Ascending aorta (tissue), 2 donors: ENCODE measurements at regions not wholly inside any gene's neighbourhood (a gene's known extent, or its start where the extent isn't known, plus 50 kb on each side); places are given as distances from the start of the nearest gene placed in this dataset.

Experiments used
- DNase-seq, 2 donors: peaks; one replicate each; pipeline ENCODE4 v3.0.0-alpha.2; 2019; ENCODE audit warnings: low spot score in 2 of 2
- H3K27ac ChIP-seq, 2 donors: fragments of 200-600 bp; sonication (generic); one replicate each; pipeline ENCODE4 v1.5.1; 2016 to 2017; ENCODE audit warnings: mild to moderate bottlenecking in 1 of 2
- H3K27me3 ChIP-seq: fragments of 200-600 bp; sonication (generic); one replicate; pipeline ENCODE4 v1.5.1; 2017
- H3K36me3 ChIP-seq, 2 donors: fragments of 200-600 bp; sonication (generic); one replicate each; pipeline ENCODE4 v1.5.1; 2016
- H3K4me1 ChIP-seq, 2 donors: fragments of 200-600 bp; sonication (generic); one replicate each; pipeline ENCODE4 v1.5.1; 2016 to 2017; ENCODE audit warnings: mild to moderate bottlenecking in 1 of 2
- H3K4me3 ChIP-seq, 2 donors: fragments of 200-600 bp; sonication (generic); one replicate each; pipeline ENCODE4 v1.5.1; 2016 to 2017; ENCODE audit warnings: mild to moderate bottlenecking in 1 of 2
- H3K9me3 ChIP-seq, 2 donors: fragments of 200-600 bp; sonication (generic); one replicate each; pipeline ENCODE4 v1.5.1; 2016
- intact Hi-C: fragments of 100-400 bp; cut with DNase I; formaldehyde crosslinking; loops from one replicate; pipeline ENCODE4 v1.15.1; 2023
- TF ChIP-seq, protein P1 (sequence below), 3 experiments: fragments of 200-600 bp in 2 of 3; fragments of 450-650 bp in 1 of 3; sonication (generic) in 2 of 3; IDR thresholded peaks; one replicate each; pipeline ENCODE4 v1.5.1; 2016 to 2019; ENCODE audit warnings: antibody characterized with exemption in 3 of 3, mild to moderate bottlenecking in 1 of 3, moderate library complexity in 1 of 3

DNA sequence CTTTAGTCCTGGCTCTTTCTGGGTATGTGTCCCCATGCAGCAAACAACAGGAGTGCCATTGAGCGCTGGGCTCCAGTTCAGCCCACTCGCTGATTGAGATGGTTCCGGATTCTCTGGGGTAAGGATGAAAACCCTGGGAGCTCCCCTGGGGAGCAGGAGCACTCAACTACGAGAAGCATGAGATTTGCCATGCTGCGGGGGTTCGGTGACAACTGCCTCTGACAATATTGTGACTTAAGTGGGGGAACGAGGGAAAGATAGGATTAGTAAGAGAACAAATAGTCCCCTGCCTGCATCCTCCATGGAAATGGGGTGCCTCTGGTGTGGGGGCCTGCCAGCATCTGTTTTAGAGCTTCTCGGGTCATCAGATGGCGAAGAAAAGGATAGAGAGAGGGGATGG is 123.6 kb upstream of the IPO9 start:
- Histone ChIP-seq H3K36me3 (no peaks in the 10 kb centered on the region), H3K9me3 (no peaks in the 10 kb centered on the region), H3K27me3 (no peaks in the 10 kb centered on the region), H3K27ac (no peak overlapping the region), H3K4me1 (peaks cover 3 to 22% of the 10 kb centered on the region in 2 donors), H3K4me3 (no peak overlapping the region)
- intact Hi-C loops, result no loop called here
- DNase-seq, result no peak
- TF ChIP-seq, protein P1, sequence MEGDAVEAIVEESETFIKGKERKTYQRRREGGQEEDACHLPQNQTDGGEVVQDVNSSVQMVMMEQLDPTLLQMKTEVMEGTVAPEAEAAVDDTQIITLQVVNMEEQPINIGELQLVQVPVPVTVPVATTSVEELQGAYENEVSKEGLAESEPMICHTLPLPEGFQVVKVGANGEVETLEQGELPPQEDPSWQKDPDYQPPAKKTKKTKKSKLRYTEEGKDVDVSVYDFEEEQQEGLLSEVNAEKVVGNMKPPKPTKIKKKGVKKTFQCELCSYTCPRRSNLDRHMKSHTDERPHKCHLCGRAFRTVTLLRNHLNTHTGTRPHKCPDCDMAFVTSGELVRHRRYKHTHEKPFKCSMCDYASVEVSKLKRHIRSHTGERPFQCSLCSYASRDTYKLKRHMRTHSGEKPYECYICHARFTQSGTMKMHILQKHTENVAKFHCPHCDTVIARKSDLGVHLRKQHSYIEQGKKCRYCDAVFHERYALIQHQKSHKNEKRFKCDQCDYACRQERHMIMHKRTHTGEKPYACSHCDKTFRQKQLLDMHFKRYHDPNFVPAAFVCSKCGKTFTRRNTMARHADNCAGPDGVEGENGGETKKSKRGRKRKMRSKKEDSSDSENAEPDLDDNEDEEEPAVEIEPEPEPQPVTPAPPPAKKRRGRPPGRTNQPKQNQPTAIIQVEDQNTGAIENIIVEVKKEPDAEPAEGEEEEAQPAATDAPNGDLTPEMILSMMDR (IDR thresholded peaks at IDR 0.05), result no peak

DNA sequence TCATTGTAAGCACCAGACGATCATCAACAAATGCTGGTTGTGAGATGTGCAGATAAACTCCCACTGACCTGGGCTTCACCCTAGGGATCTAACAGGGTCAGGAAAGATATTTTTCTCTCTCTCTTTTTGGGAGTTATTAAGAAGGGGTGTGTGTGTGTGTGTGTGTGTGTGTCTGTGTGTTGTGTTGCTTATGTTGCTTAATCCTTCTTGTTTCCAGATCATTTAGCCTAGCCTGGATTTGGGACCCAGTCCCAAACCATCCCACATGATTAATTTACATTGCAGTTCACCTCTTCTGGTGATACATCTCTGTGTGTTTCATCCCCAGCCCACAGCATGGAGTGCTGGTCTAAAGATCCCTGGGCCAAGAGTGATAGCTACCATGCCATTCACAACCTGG is 122.8 kb upstream of the IPO9 start:
- H3K9me3 ChIP-seq, result no peaks in the 10 kb centered on the region
- H3K27me3 ChIP-seq, result no peaks in the 10 kb centered on the region
- intact Hi-C loops, result no loop called here
- TF ChIP-seq, protein P1 (IDR thresholded peaks at IDR 0.05), result no peak
- H3K36me3 ChIP-seq, result no peaks in the 10 kb centered on the region
- H3K4me1 ChIP-seq, result peaks cover 11 to 29% of the 10 kb centered on the region in 2 donors
- no peak overlapping the region for H3K27ac ChIP-seq
- no peak overlapping the region for H3K4me3 ChIP-seq
- no peak for DNase-seq

DNA sequence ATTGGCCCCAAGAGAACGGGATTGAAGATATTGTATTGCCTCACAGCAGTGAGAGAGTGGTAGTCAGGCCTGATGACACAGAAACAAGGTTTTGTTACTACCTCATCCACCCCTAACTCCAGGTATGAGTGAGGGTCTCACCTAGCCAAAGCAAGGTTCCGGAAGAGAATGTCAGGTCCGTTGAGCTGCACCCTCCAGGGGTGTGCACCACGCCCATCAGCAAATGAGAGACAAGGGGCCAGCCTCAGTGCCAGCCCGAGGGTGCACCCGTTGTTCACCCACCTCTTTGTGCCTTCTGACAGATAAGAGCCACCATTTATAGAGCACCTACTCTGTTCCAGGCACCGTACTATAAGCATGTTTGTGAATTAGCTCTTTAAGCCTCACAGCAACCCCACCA is 121.9 kb upstream of the IPO9 start:
- intact Hi-C loops, result no loop called here
- Histone ChIP-seq H3K36me3 (no peaks in the 10 kb centered on the region), H3K27ac (no peak overlapping the region), H3K4me1 (peaks cover 20 to 39% of the 10 kb centered on the region in 2 donors), H3K4me3 (no peak overlapping the region), H3K9me3 (no peaks in the 10 kb centered on the region), H3K27me3 (no peaks in the 10 kb centered on the region)
- DNase-seq, result no peak
- TF ChIP-seq, protein P1 (IDR thresholded peaks at IDR 0.05), result no peak

DNA sequence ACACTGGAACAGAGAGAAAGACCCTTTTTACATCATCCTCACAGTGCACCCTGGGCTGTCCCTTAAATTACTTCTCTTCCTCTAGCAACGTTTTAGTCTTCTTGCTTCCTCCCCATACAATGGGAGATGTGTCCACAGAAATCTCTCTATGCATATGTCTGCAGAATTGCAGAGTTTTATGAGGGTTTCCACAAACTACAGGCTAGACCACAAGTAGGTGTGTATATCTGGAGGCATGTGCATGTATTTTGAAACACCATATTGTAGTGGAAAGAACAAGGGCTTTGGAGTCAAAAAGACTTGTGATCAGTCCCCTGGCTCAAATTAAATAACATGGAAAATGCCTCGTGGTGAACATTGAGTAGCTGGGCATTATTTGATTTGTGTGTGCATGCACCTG is 121.3 kb upstream of the IPO9 start:
- Histone ChIP-seq H3K27me3 (no peaks in the 10 kb centered on the region), H3K27ac (no peak overlapping the region), H3K4me1 (peaks cover 26 to 45% of the 10 kb centered on the region in 2 donors), H3K36me3 (no peaks in the 10 kb centered on the region), H3K9me3 (no peaks in the 10 kb centered on the region), H3K4me3 (no peak overlapping the region)
- TF ChIP-seq, protein P1 (IDR thresholded peaks at IDR 0.05), result no peak
- DNase-seq, result no peak
- intact Hi-C loops, result no loop called here

DNA sequence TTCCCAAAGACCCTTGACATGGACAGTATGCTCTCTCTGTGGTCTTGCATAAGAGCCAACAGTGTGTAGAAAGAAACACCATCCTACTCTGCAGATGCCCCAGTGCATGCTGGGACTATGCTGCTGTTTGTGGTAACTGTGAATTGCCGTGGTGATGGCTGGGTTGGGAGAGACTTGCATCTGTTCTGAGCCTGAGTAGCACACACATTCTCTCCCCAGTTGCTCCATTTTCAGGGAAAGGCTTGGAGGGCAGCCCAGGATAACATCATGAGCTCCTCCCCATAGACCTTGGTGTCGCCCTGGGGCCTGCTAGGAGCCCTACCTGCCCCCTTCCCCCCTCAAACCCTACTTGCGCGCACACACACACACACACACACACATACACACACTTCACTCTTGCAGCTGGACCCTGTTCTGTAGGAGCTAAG is 120.9 kb upstream of the IPO9 start:
- Histone ChIP-seq H3K9me3 (no peaks in the 10 kb centered on the region), H3K4me1 (peaks cover 31 to 48% of the 10 kb centered on the region in 2 donors), H3K36me3 (no peaks in the 10 kb centered on the region), H3K4me3 (no peak overlapping the region), H3K27ac (peak overlapping the region in 1 of 2 donors; percentile 39), H3K27me3 (no peaks in the 10 kb centered on the region)
- DNase-seq, result no peak
- TF ChIP-seq, protein P1 (IDR thresholded peaks at IDR 0.05), result no peak
- intact Hi-C loops, result no loop called here

DNA sequence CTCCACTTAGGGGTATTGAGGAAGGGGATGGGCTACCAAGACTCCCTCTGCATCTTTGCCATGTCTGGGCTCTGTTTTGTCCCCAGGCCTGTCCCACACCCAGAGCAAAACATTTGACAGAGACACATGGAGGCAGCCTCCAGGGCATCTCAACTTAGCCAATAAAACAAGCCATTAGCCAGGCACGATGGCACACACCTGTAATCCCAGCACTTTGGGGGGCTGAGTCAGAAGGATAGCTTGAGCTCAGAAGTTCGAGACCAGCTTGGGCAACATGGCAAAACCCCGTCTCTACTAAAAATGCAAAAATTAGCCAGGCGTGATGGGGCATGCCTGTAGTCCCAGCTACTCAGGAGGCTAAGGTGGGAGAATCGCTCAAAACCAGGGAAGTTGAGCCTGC is 120.3 kb upstream of the IPO9 start:
- Histone ChIP-seq H3K4me3 (no peak overlapping the region), H3K4me1 (peaks cover 29 to 47% of the 10 kb centered on the region in 2 donors), H3K27ac (peak overlapping the region in 1 of 2 donors; percentile 97), H3K27me3 (no peaks in the 10 kb centered on the region), H3K9me3 (no peaks in the 10 kb centered on the region), H3K36me3 (no peaks in the 10 kb centered on the region)
- intact Hi-C loops, result loop anchor here (1.0 kb wide), 1 partner anchor 85 kb away; no protein-coding TSS in a partner anchor
- DNase-seq, result no peak
- TF ChIP-seq, protein P1 (IDR thresholded peaks at IDR 0.05), result no peak
